K562 (cell line): ENCODE measurements at regions not wholly inside any gene's neighbourhood (a gene's known extent, or its start where the extent isn't known, plus 50 kb on each side); places are given as distances from the start of the nearest gene placed in this dataset.

ENCODE experiments used
- ATAC-seq: fragments of 200-7000 bp; cut with Tn5 transposase; 3 replicates; pipeline ENCODE4 v1.9.1; 2020; ENCODE audit warnings: moderate library complexity
- BruUV-seq: library from RNA; stranded (reverse); fragments of 400-500 nt; replicated peaks from 2 replicates; lab custom pipeline; 2021; lab: Mats Ljungman, UMichigan
- CTCF ChIA-PET: fragments of 300-600 bp; formaldehyde crosslinking; extraction: SDS; loops from one replicate; lab custom pipeline; 2021; ENCODE audit warnings: low intra/inter-chr PET ratio; lab: Yijun Ruan, JAX
- POLR2A ChIA-PET: fragments of 300-600, 350-650 bp; sonication (Branson Sonifier 250); formaldehyde crosslinking; extraction: SDS; loops from one replicate; lab custom pipeline; 2021; ENCODE audit warnings: antibody characterized with exemption, inconsistent platforms; lab: Yijun Ruan, JAX
- DNase-seq, 4 experiments: peaks; one replicate each; pipeline versions ENCODE4 v3.0.0 to v3.0.0-alpha.2; 2011 to 2018; ENCODE audit warnings: low spot score in 3 of 4, mixed read lengths in 3 of 4; ENCODE audit errors: extremely low read depth in 1 of 4
- FAIRE-seq: peaks from 2 replicates; lab custom pipeline; 2011; peaks lifted over from hg19 to GRCh38; lab: Jason Lieb, UNC
- H2AFZ ChIP-seq: 2 replicates; pipeline ENCODE4 v1.6.0; 2011; ENCODE audit warnings: low read depth, low read length, control low read depth, inconsistent platforms
- H3K27ac ChIP-seq: fragments of 200-600 bp; 3 replicates; pipeline ENCODE4 v1.8.0; 2011; ENCODE audit warnings: low read depth, mild to moderate bottlenecking, control low read depth, inconsistent platforms, low read length, moderate library complexity, mixed read lengths; ENCODE audit errors: extremely low read depth
- H3K27me3 ChIP-seq, 2 experiments: fragments of 300-600 bp in 1 of 2; 2 replicates in 1 of 2; 3 replicates in 1 of 2; pipeline versions ENCODE4 v1.6.0 to v1.8.0; 2011; ENCODE audit warnings: inconsistent platforms in 2 of 2, low read length in 2 of 2, mild to moderate bottlenecking in 1 of 2, mixed read lengths in 1 of 2, moderate library complexity in 1 of 2; ENCODE audit not compliant: control insufficient read depth in 2 of 2, insufficient read depth in 2 of 2
- H3K36me3 ChIP-seq: fragments of 300-600 bp; 3 replicates; pipeline ENCODE4 v1.8.0; 2011; ENCODE audit warnings: mild to moderate bottlenecking, low read length, inconsistent platforms; ENCODE audit not compliant: control insufficient read depth, insufficient read depth
- H3K4me1 ChIP-seq, 2 experiments: fragments of 200-600 bp in 1 of 2; replicated peaks in 1 of 2; 2 replicates in 1 of 2; 3 replicates in 1 of 2; pipeline versions ENCODE4 v1.5.1 to v1.8.0; 2011; ENCODE audit warnings: inconsistent platforms in 2 of 2, low read length in 2 of 2, mild to moderate bottlenecking in 1 of 2, mixed read lengths in 1 of 2, moderate library complexity in 1 of 2; ENCODE audit not compliant: control insufficient read depth in 2 of 2, insufficient read depth in 2 of 2
- H3K4me2 ChIP-seq: 2 replicates; pipeline ENCODE4 v1.6.1; 2011; ENCODE audit warnings: low read length, control low read depth, inconsistent platforms, mixed read lengths; ENCODE audit not compliant: insufficient read depth
- H3K4me3 ChIP-seq: fragments of 200-600 bp; sonication (generic), shearing (Covaris generic); 2 replicates; pipeline ENCODE4 v1.5.1; 2016; ENCODE audit warnings: control low read depth, inconsistent platforms
- H3K79me2 ChIP-seq: fragments of 200-600 bp; 3 replicates; pipeline ENCODE4 v1.8.0; 2011; ENCODE audit warnings: low read length, inconsistent platforms; ENCODE audit not compliant: control insufficient read depth, insufficient read depth
- H3K9ac ChIP-seq, 2 experiments: 2 replicates each; pipeline versions ENCODE4 v1.6.0 to v1.6.1; 2011; ENCODE audit warnings: low read depth in 2 of 2, low read length in 2 of 2, control low read depth in 1 of 2, inconsistent platforms in 1 of 2, mild to moderate bottlenecking in 1 of 2, mixed read lengths in 1 of 2; ENCODE audit not compliant: insufficient read depth in 1 of 2
- H3K9me1 ChIP-seq: one replicate; pipeline ENCODE4 v1.6.0; 2011; ENCODE audit warnings: inconsistent platforms, mild to moderate bottlenecking, low read length, moderate library complexity; ENCODE audit not compliant: control insufficient read depth, insufficient read depth
- H3K9me3 ChIP-seq: replicated peaks from 2 replicates; pipeline ENCODE4 v1.5.1; 2011; ENCODE audit warnings: low read depth, low read length, inconsistent platforms; ENCODE audit not compliant: control insufficient read depth, insufficient read depth
- H4K20me1 ChIP-seq: replicated peaks from 2 replicates; pipeline ENCODE4 v1.6.1; 2011; ENCODE audit warnings: low read length, inconsistent platforms, mixed read lengths; ENCODE audit not compliant: control insufficient read depth, insufficient read depth
- CHD1 ChIP-seq: fragments of 200-600 bp; sonication (generic); IDR thresholded peaks from one replicate; pipeline ENCODE4 v1.6.1; 2012; ENCODE audit warnings: mild to moderate bottlenecking, moderate library complexity, low read length, inconsistent platforms
- ELF1 ChIP-seq: fragments of 200-800 bp; sonication (Bioruptor generic); IDR thresholded peaks from 2 replicates; pipeline ENCODE4 v1.6.1; 2016; ENCODE audit warnings: missing genetic modification characterization, missing compliant biosample characterization
- ELF4 ChIP-seq: fragments of 450-650 bp; formaldehyde crosslinking; IDR thresholded peaks from 2 replicates; pipeline ENCODE4 v1.4.0; 2022; ENCODE audit warnings: missing genetic modification characterization
- FOXJ3 ChIP-seq: sonication (generic); formaldehyde crosslinking; IDR thresholded peaks from 2 replicates; pipeline ENCODE4 v1.4.0; 2020; ENCODE audit warnings: mild to moderate bottlenecking, missing genetic modification reagents
- NFYB ChIP-seq: IDR thresholded peaks from 2 replicates; pipeline ENCODE4 v1.6.1; 2011; ENCODE audit warnings: mild to moderate bottlenecking, moderate library complexity; ENCODE audit not compliant: insufficient read length; ENCODE audit errors: extremely low read depth
- ZNF717 ChIP-seq: fragments of 250-450 bp; sonication (Bioruptor Pico); IDR thresholded peaks from 2 replicates; pipeline ENCODE4 v1.5.0; 2021
- ZNF79 ChIP-seq: fragments of 250-450 bp; sonication (Bioruptor Pico); IDR thresholded peaks from 2 replicates; pipeline ENCODE4 v1.4.0; 2020; ENCODE audit warnings: low read depth, mild to moderate bottlenecking, moderate library complexity
- WGBS: fragments of 100-300 bp; shearing (Covaris generic); methylation state at CpG from one replicate; pipeline ENCODE4 v1.1.6; 2016; ENCODE audit warnings: low coverage, mixed read lengths; ENCODE audit not compliant: insufficient coverage; ENCODE audit errors: missing lambda C conversion rate; 5-methylcytosine and 5-hydroxymethylcytosine counted together
- in situ Hi-C: fragments of 300-500 bp; cut with MboI; formaldehyde crosslinking; loops from 4 replicates; pipeline ENCODE4 v1.15.0; 2018; ENCODE audit warnings: inconsistent platforms, mixed read lengths
- intact Hi-C: fragments of 100-400 bp; cut with micrococcal nuclease; formaldehyde crosslinking; loops from 2 replicates; pipeline ENCODE4 v1.14.2; 2022
- TF ChIP-seq, protein P1 (sequence below): IDR thresholded peaks from 2 replicates; pipeline ENCODE4 v1.6.1; 2011; ENCODE audit warnings: borderline replicate concordance, low read depth, mild to moderate bottlenecking, moderate library complexity, low read length; ENCODE audit not compliant: insufficient read depth, poor library complexity, severe bottlenecking
- TF ChIP-seq, protein P2 (sequence below): fragments of 250-450 bp; sonication (Bioruptor Pico); IDR thresholded peaks from 2 replicates; pipeline ENCODE4 v1.4.0; 2020
- TF ChIP-seq, protein P3 (sequence below): sonication (generic); formaldehyde crosslinking; IDR thresholded peaks from 2 replicates; pipeline ENCODE4 v1.8.0; 2022; ENCODE audit warnings: missing genetic modification reagents, mild to moderate bottlenecking, borderline replicate concordance

DNA sequence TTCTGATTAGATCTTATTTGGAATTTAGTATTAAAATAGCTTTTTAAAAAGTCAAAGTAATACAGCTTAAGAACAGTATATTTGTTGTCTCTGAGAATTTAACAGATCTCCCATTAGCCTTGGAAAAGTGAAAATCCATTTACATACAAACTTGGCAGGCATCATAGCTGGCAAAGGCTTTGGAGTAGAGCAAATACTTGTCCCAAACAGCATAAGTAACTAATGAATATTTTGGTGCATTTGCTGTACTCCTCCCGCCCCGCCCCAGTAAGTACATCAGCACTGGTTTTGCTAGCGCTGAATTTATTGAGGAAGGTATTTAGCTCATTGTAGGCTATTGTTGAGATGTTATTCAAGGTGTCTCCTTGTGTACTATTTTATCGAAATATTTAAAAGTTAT, 417.7 kb upstream of the KAZN start:
- Histone ChIP-seq H3K36me3 (no peaks in the 10 kb centered on the region), H2AFZ (no peak overlapping the region), H3K27me3 (peaks cover 28 to 29% of the 10 kb centered on the region in 2 experiments), H3K27ac (no peak overlapping the region), H3K4me2 (no peak overlapping the region)
- 0% methylated on average over 4 of the region's 4 CpGs for WGBS
- ATAC-seq = no peak
- intact Hi-C loops = no loop called here
- TF ChIP-seq ELF4 (CRISPR knock-in tag) = no peak
- TF ChIP-seq, protein P1, sequence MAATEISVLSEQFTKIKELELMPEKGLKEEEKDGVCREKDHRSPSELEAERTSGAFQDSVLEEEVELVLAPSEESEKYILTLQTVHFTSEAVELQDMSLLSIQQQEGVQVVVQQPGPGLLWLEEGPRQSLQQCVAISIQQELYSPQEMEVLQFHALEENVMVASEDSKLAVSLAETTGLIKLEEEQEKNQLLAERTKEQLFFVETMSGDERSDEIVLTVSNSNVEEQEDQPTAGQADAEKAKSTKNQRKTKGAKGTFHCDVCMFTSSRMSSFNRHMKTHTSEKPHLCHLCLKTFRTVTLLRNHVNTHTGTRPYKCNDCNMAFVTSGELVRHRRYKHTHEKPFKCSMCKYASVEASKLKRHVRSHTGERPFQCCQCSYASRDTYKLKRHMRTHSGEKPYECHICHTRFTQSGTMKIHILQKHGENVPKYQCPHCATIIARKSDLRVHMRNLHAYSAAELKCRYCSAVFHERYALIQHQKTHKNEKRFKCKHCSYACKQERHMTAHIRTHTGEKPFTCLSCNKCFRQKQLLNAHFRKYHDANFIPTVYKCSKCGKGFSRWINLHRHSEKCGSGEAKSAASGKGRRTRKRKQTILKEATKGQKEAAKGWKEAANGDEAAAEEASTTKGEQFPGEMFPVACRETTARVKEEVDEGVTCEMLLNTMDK = no peak
- no peak for TF ChIP-seq FOXJ3 (CRISPR knock-in tag)
- TF ChIP-seq, protein P2, sequence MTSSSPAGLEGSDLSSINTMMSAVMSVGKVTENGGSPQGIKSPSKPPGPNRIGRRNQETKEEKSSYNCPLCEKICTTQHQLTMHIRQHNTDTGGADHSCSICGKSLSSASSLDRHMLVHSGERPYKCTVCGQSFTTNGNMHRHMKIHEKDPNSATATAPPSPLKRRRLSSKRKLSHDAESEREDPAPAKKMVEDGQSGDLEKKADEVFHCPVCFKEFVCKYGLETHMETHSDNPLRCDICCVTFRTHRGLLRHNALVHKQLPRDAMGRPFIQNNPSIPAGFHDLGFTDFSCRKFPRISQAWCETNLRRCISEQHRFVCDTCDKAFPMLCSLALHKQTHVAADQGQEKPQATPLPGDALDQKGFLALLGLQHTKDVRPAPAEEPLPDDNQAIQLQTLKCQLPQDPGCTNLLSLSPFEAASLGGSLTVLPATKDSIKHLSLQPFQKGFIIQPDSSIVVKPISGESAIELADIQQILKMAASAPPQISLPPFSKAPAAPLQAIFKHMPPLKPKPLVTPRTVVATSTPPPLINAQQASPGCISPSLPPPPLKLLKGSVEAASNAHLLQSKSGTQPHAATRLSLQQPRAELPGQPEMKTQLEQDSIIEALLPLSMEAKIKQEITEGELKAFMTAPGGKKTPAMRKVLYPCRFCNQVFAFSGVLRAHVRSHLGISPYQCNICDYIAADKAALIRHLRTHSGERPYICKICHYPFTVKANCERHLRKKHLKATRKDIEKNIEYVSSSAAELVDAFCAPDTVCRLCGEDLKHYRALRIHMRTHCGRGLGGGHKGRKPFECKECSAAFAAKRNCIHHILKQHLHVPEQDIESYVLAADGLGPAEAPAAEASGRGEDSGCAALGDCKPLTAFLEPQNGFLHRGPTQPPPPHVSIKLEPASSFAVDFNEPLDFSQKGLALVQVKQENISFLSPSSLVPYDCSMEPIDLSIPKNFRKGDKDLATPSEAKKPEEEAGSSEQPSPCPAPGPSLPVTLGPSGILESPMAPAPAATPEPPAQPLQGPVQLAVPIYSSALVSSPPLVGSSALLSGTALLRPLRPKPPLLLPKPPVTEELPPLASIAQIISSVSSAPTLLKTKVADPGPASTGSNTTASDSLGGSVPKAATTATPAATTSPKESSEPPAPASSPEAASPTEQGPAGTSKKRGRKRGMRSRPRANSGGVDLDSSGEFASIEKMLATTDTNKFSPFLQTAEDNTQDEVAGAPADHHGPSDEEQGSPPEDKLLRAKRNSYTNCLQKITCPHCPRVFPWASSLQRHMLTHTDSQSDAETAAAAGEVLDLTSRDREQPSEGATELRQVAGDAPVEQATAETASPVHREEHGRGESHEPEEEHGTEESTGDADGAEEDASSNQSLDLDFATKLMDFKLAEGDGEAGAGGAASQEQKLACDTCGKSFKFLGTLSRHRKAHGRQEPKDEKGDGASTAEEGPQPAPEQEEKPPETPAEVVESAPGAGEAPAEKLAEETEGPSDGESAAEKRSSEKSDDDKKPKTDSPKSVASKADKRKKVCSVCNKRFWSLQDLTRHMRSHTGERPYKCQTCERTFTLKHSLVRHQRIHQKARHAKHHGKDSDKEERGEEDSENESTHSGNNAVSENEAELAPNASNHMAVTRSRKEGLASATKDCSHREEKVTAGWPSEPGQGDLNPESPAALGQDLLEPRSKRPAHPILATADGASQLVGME (CRISPR knock-in tag) = no peak
- TF ChIP-seq ZNF79 (CRISPR knock-in tag) = no peak
- no peak for TF ChIP-seq ELF1 (tag)
- TF ChIP-seq, protein P3, sequence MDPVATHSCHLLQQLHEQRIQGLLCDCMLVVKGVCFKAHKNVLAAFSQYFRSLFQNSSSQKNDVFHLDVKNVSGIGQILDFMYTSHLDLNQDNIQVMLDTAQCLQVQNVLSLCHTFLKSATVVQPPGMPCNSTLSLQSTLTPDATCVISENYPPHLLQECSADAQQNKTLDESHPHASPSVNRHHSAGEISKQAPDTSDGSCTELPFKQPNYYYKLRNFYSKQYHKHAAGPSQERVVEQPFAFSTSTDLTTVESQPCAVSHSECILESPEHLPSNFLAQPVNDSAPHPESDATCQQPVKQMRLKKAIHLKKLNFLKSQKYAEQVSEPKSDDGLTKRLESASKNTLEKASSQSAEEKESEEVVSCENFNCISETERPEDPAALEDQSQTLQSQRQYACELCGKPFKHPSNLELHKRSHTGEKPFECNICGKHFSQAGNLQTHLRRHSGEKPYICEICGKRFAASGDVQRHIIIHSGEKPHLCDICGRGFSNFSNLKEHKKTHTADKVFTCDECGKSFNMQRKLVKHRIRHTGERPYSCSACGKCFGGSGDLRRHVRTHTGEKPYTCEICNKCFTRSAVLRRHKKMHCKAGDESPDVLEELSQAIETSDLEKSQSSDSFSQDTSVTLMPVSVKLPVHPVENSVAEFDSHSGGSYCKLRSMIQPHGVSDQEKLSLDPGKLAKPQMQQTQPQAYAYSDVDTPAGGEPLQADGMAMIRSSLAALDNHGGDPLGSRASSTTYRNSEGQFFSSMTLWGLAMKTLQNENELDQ (CRISPR knock-in tag) = no peak
- TF ChIP-seq CHD1 = no peak
- TF ChIP-seq ZNF717 (CRISPR knock-in tag) = no peak
- TF ChIP-seq NFYB = no peak
- TF ChIP-seq, all 486 proteins: peak for 0
- Histone ChIP-seq H3K4me1 (no peaks in the 10 kb centered on the region), H3K9ac (no peak overlapping the region), H3K9me3 (no peaks in the 10 kb centered on the region), H3K9me1 (no peaks in the 10 kb centered on the region), H3K79me2 (no peaks in the 10 kb centered on the region), H4K20me1 (no peaks in the 10 kb centered on the region), H3K4me3 (no peak overlapping the region)
- FAIRE-seq = no peak
- in situ Hi-C loops = no loop called here
- BruUV-seq = no TSS peak
- POLR2A ChIA-PET = interaction anchor here (1.5 kb wide), 1 partner anchor 15 kb away, joined by 3 read pairs; no protein-coding TSS in a partner anchor
- DNase-seq = no peak
- CTCF ChIA-PET = no interaction called here
